DND-41 (cell line): ENCODE measurements at regions not wholly inside any gene's neighbourhood (a gene's known extent, or its start where the extent isn't known, plus 50 kb on each side); places are given as distances from the start of the nearest gene placed in this dataset.

Experiments
- EZH2 ChIP-seq: IDR thresholded peaks from 3 replicates; pipeline ENCODE4 v1.6.1; 2012; ENCODE audit warnings: borderline replicate concordance, low read depth, mild to moderate bottlenecking, moderate library complexity, low read length, inconsistent platforms; ENCODE audit not compliant: severe bottlenecking
- TF ChIP-seq, protein P1 (sequence below): IDR thresholded peaks from 2 replicates; pipeline ENCODE4 v1.5.1; 2012; ENCODE audit warnings: borderline replicate concordance, low read length, moderate library complexity, mild to moderate bottlenecking; ENCODE audit not compliant: poor library complexity, severe bottlenecking; ENCODE audit errors: extremely low read depth

DNA sequence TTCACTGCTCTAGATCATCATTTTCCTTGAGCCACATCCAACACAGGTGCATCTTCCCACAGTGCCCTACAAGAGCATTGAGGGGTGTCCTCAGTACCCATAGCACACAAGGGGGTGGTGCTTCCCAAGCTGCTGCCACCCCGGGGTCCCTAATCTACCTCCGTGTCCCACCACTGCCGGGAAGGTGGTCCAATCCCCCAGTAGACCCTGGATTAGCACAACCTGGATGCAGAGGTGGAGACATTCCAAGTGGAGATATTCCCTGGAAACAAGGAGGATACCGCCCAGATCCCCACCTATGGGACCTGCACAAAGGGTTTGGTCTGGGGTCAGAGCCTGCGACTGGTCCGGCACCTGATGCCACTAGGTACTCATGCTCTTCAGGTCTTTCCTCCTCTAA, 284.8 kb upstream of the PPP2R2D start:
- TF ChIP-seq, protein P1, sequence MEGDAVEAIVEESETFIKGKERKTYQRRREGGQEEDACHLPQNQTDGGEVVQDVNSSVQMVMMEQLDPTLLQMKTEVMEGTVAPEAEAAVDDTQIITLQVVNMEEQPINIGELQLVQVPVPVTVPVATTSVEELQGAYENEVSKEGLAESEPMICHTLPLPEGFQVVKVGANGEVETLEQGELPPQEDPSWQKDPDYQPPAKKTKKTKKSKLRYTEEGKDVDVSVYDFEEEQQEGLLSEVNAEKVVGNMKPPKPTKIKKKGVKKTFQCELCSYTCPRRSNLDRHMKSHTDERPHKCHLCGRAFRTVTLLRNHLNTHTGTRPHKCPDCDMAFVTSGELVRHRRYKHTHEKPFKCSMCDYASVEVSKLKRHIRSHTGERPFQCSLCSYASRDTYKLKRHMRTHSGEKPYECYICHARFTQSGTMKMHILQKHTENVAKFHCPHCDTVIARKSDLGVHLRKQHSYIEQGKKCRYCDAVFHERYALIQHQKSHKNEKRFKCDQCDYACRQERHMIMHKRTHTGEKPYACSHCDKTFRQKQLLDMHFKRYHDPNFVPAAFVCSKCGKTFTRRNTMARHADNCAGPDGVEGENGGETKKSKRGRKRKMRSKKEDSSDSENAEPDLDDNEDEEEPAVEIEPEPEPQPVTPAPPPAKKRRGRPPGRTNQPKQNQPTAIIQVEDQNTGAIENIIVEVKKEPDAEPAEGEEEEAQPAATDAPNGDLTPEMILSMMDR = no peak
- TF ChIP-seq EZH2 = no peak
